DOHH2 (cell line): ENCODE measurements at regions not wholly inside any gene's neighbourhood (a gene's known extent, or its start where the extent isn't known, plus 50 kb on each side); places are given as distances from the start of the nearest gene placed in this dataset.

Source experiments
- EZH2phosphoT487 ChIP-seq: fragments of 200-600 bp; sonication (generic); IDR thresholded peaks from 2 replicates; pipeline ENCODE4 v1.6.1; 2017; ENCODE audit warnings: borderline replicate concordance, mild to moderate bottlenecking, antibody characterized with exemption, low read length, moderate library complexity, mixed read lengths
- TF ChIP-seq, protein P1 (sequence below): fragments of 200-600 bp; sonication (generic); IDR thresholded peaks from one replicate; pipeline ENCODE4 v1.5.1; 2014; ENCODE audit warnings: antibody characterized with exemption, mild to moderate bottlenecking, low read depth, low read length; ENCODE audit not compliant: poor library complexity, severe bottlenecking

DNA sequence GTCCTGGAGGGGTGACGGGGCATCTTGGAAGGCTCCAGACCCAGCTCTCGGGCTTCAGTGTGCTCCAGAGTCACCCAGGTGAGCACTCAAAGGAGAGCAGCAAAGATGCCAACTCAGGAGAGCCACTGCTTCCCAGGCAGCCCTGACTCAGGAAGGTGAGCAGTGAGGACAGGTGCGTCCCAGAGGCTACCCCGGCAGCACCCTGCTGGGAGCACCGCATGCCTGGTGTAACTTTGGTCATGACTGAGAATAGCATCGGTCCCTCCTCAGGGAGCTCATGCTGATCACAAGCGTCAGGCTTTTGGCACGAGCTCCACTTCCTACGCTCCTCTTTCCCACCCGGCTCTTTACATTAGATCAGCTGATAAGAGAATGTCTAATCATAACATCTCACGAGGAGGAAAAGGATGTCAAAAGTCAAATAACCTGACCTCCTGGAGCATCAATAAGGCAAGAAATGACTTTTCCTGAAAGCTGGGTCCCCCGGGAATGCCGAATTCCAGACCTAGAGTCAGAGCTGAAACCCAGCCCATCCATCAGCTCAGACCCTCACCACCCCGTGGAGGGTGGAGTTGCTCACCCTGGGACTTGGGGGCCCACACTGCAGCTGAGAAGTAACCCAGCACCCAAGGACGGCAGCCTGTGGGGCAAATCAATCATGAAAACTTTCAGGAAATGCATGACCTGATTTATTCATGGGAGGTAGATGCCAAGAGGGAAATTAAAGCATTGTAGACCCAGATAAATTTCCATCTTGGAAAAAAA lies 248.8 kb downstream of the ACKR3 start:
- TF ChIP-seq, protein P1, sequence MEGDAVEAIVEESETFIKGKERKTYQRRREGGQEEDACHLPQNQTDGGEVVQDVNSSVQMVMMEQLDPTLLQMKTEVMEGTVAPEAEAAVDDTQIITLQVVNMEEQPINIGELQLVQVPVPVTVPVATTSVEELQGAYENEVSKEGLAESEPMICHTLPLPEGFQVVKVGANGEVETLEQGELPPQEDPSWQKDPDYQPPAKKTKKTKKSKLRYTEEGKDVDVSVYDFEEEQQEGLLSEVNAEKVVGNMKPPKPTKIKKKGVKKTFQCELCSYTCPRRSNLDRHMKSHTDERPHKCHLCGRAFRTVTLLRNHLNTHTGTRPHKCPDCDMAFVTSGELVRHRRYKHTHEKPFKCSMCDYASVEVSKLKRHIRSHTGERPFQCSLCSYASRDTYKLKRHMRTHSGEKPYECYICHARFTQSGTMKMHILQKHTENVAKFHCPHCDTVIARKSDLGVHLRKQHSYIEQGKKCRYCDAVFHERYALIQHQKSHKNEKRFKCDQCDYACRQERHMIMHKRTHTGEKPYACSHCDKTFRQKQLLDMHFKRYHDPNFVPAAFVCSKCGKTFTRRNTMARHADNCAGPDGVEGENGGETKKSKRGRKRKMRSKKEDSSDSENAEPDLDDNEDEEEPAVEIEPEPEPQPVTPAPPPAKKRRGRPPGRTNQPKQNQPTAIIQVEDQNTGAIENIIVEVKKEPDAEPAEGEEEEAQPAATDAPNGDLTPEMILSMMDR = no peak
- no peak for TF ChIP-seq EZH2phosphoT487
